PC-3 (cell line): ENCODE measurements at regions not wholly inside any gene's neighbourhood (a gene's known extent, or its start where the extent isn't known, plus 50 kb on each side); places are given as distances from the start of the nearest gene placed in this dataset.

ENCODE experiments used
- EZH2phosphoT487 ChIP-seq: fragments of 300-600 bp; sonication (generic); IDR thresholded peaks from 2 replicates; pipeline ENCODE4 v1.6.1; 2018; ENCODE audit warnings: mild to moderate bottlenecking, antibody characterized with exemption, low read length, borderline replicate concordance
- TF ChIP-seq, protein P1 (sequence below): fragments of 300-600 bp; sonication (generic); conservative IDR thresholded peaks from 2 replicates; pipeline ENCODE4 v1.5.1; 2017; ENCODE audit warnings: antibody characterized with exemption, low read depth, mild to moderate bottlenecking, low read length

DNA sequence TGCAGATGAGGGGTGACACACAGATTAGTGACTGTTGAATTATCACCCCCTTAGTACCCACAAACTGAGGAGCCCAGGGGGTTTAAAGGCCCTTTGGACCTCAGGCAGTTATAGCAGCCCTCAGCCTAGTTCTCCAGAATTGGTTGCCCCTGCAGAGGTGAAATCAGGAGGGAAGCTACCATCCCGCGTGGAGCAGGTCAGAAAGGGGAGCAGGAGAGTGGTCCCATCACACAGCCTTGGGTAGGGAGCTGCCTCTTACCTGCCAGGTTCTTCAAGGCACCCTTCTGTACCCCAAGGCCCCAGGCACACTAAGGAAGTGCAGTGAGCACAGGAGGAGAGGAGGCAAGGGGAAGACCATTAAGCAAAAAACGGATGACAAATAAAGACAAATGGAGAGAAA, 121.2 kb upstream of the TNR start:
- TF ChIP-seq, protein P1, sequence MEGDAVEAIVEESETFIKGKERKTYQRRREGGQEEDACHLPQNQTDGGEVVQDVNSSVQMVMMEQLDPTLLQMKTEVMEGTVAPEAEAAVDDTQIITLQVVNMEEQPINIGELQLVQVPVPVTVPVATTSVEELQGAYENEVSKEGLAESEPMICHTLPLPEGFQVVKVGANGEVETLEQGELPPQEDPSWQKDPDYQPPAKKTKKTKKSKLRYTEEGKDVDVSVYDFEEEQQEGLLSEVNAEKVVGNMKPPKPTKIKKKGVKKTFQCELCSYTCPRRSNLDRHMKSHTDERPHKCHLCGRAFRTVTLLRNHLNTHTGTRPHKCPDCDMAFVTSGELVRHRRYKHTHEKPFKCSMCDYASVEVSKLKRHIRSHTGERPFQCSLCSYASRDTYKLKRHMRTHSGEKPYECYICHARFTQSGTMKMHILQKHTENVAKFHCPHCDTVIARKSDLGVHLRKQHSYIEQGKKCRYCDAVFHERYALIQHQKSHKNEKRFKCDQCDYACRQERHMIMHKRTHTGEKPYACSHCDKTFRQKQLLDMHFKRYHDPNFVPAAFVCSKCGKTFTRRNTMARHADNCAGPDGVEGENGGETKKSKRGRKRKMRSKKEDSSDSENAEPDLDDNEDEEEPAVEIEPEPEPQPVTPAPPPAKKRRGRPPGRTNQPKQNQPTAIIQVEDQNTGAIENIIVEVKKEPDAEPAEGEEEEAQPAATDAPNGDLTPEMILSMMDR: no peak
- TF ChIP-seq EZH2phosphoT487: no peak
